Fibroblast of pulmonary artery (primary cell): ENCODE measurements at regions not wholly inside any gene's neighbourhood (a gene's known extent, or its start where the extent isn't known, plus 50 kb on each side); places are given as distances from the start of the nearest gene placed in this dataset.

Experiments used
- DNase-seq: peaks from one replicate; pipeline ENCODE4 v3.0.0-alpha.2; 2010; ENCODE audit warnings: low read depth
- H3K4me3 ChIP-seq: replicated peaks from 2 replicates; pipeline ENCODE4 v1.5.1; 2011; ENCODE audit warnings: low read depth, mild to moderate bottlenecking, control low read depth, low read length, moderate library complexity
- CTCF ChIP-seq: IDR thresholded peaks from 2 replicates; pipeline ENCODE4 v1.5.1; 2011; ENCODE audit warnings: mild to moderate bottlenecking, control low read depth, low read length, inconsistent platforms; ENCODE audit errors: missing control alignments

- TF ChIP-seq CTCF: no peak
- DNase-seq: no peak
- no peak overlapping the region for H3K4me3 ChIP-seq
Measured at GRCh38 chr14:104297721-104298401, 159.5 kb downstream of the KIF26A start.

GRCh38 chr14:104298458-104298857 lies 160.1 kb downstream of the KIF26A start:
- TF ChIP-seq CTCF: no peak
- no peak for DNase-seq

GRCh38 chr14:104299993-104300761 lies 161.8 kb downstream of the KIF26A start:
- no peak for TF ChIP-seq CTCF
- DNase-seq: no peak
- no peak overlapping the region for H3K4me3 ChIP-seq

More at GRCh38 chr14:104298458-104298857, 160.1 kb downstream of the KIF26A start:
- H3K4me3 ChIP-seq: no peak overlapping the region

GRCh38 chr14:104301731-104302460 lies 163.5 kb downstream of the KIF26A start:
- TF ChIP-seq CTCF: no peak
- H3K4me3 ChIP-seq: no peak overlapping the region
- DNase-seq: no peak

GRCh38 chr14:104302794-104303405 lies 164.5 kb downstream of the KIF26A start:
- no peak for DNase-seq
- H3K4me3 ChIP-seq: no peak overlapping the region
- TF ChIP-seq CTCF: no peak

- no peak for TF ChIP-seq CTCF
- no peak overlapping the region for H3K4me3 ChIP-seq
- DNase-seq: no peak
Measured at GRCh38 chr14:104303705-104304425, 165.5 kb downstream of the KIF26A start.
